ENCODE measurements at regions not wholly inside any gene's neighbourhood (a gene's known extent, or its start where the extent isn't known, plus 50 kb on each side); places are given as distances from the start of the nearest gene placed in this dataset.

DNA sequence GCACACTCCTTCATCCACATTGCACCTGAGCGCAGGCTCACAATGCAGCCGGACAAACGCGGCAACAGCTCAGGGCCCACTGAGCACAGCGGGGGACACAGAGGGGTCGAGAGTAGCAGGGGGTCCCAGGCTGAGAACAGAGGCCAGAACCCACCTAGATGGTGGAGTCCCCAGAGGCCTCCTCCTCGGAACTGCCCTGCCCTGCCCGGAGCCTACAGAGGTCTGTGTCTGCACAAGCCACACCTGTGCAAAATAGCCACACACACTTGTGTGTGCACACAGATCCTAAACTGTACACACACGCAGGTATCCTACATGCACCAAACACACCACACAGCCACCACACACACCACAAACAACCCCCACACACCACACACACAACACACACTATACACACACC lies 72.8 kb downstream of the TMEM18 start:
- peak; percentile 73 for DNase-seq (ENCODE audit: extremely low spot score, unreplicated experiment)
- no peaks in the 10 kb centered on the region for H3K9me3 Mint-ChIP-seq (ENCODE audit: unreplicated experiment)
- TF ChIP-seq, protein P1, sequence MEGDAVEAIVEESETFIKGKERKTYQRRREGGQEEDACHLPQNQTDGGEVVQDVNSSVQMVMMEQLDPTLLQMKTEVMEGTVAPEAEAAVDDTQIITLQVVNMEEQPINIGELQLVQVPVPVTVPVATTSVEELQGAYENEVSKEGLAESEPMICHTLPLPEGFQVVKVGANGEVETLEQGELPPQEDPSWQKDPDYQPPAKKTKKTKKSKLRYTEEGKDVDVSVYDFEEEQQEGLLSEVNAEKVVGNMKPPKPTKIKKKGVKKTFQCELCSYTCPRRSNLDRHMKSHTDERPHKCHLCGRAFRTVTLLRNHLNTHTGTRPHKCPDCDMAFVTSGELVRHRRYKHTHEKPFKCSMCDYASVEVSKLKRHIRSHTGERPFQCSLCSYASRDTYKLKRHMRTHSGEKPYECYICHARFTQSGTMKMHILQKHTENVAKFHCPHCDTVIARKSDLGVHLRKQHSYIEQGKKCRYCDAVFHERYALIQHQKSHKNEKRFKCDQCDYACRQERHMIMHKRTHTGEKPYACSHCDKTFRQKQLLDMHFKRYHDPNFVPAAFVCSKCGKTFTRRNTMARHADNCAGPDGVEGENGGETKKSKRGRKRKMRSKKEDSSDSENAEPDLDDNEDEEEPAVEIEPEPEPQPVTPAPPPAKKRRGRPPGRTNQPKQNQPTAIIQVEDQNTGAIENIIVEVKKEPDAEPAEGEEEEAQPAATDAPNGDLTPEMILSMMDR (IDR thresholded peaks at IDR 0.05), result no peak

DNA sequence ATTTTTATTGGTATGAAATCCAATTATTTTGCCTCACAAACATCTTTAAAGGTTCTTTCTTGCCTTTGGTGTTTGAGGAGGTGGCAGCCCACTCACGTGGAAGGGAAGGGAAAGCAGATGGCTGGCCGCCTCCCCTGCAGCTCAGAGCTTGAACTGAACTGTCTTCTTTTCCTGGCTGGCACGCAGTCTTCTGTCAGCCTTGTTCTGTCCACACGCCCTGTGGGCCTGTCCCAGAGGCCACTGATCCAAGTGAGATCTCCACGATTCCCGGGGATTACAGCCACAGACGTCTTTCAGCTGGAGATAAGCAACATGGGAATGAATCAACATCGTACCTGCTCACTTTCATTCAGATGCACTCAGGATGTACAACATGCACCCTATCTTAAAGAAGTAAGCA lies 73.3 kb downstream of the TMEM18 start:
- TF ChIP-seq, protein P1 (IDR thresholded peaks at IDR 0.05), result no peak
- peaks cover 4% of the 10 kb centered on the region for H3K27me3 Mint-ChIP-seq (ENCODE audit: unreplicated experiment)
- no peak overlapping the region for H3K4me3 Mint-ChIP-seq (ENCODE audit: unreplicated experiment)
- no peaks in the 10 kb centered on the region for H3K9me3 Mint-ChIP-seq (ENCODE audit: unreplicated experiment)
- H3K27ac Mint-ChIP-seq (ENCODE audit: unreplicated experiment), result no peak overlapping the region
- H3K36me3 Mint-ChIP-seq (ENCODE audit: unreplicated experiment), result no peaks in the 10 kb centered on the region
- peak; percentile 64 for DNase-seq (ENCODE audit: extremely low spot score, unreplicated experiment)
- peaks cover 5% of the 10 kb centered on the region for H3K4me1 Mint-ChIP-seq (ENCODE audit: unreplicated experiment)

More for the DNA sequence above, 72.8 kb downstream of the TMEM18 start:
- no peak overlapping the region for H3K4me3 Mint-ChIP-seq (ENCODE audit: unreplicated experiment)
- H3K27ac Mint-ChIP-seq (ENCODE audit: unreplicated experiment), result no peak overlapping the region
- H3K36me3 Mint-ChIP-seq (ENCODE audit: unreplicated experiment), result no peaks in the 10 kb centered on the region
- peaks cover 4% of the 10 kb centered on the region for H3K27me3 Mint-ChIP-seq (ENCODE audit: unreplicated experiment)
- H3K4me1 Mint-ChIP-seq (ENCODE audit: unreplicated experiment), result peaks cover 2% of the 10 kb centered on the region

DNA sequence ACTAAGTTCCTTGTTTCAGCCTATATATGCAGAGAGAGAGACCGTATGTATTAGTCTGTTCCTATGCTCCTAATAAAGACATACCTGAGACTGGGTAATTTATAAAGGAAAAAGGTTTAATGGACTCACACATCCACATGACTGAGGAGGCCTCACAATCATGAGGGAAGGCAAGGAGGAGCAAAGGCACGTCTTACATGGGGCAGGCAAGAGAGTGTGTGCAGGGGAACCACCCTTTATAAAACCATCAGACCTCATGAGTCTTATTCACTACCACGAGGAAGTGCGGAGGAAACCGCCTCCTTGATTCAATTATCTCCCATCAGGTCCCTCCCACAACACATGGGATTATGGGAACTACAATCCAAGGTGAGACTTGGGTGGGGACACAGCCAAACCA lies 73.8 kb downstream of the TMEM18 start:
- peak; percentile 34 for DNase-seq (ENCODE audit: extremely low spot score, unreplicated experiment)
- Mint-ChIP-seq H3K4me3 (ENCODE audit: unreplicated experiment) (no peak overlapping the region), H3K36me3 (ENCODE audit: unreplicated experiment) (no peaks in the 10 kb centered on the region), H3K4me1 (ENCODE audit: unreplicated experiment) (peaks cover 8% of the 10 kb centered on the region), H3K9me3 (ENCODE audit: unreplicated experiment) (no peaks in the 10 kb centered on the region), H3K27ac (ENCODE audit: unreplicated experiment) (no peak overlapping the region), H3K27me3 (ENCODE audit: unreplicated experiment) (peaks cover 4% of the 10 kb centered on the region)
- TF ChIP-seq, protein P1 (IDR thresholded peaks at IDR 0.05), result no peak

DNA sequence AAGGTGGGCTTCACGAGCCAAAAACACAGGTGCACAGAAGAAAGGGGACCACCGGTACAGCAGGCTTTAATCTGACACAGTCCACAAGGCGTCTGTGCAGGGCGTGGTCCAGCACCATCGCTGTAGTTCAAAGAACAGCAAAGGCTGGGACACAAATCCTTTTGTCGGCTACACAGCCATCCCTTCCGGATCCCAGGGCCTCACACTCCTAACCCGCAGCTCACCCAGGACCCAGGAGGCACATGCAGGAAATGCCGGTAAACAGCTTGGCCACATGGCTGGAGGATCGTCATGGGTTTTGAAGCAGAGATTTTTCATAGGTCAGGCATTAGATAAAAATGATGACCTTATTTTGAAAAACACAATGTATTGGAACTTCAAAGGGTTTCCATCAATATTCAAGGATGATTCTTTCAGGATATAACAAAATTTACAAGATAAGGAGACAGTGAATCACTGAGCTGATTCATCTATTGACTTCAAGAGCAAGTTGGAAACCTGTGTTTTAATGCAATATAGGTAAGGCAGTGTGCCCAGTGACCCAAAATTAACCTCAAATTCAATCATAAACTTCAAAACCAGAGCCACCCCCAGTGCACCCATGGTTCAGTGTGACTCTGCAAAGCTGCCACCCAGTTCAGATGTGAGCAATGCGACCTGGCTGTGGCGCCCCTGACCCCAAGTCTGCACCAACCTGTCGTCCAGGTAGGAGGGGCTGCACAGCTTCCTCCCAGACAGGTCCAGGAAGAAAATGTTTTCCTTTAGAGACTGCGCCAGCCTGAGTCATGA lies 74.4 kb downstream of the TMEM18 start:
- TF ChIP-seq, protein P1 (IDR thresholded peaks at IDR 0.05), result no peak
- Mint-ChIP-seq H3K4me3 (ENCODE audit: unreplicated experiment) (no peak overlapping the region), H3K27ac (ENCODE audit: unreplicated experiment) (no peak overlapping the region), H3K4me1 (ENCODE audit: unreplicated experiment) (peaks cover 14% of the 10 kb centered on the region), H3K9me3 (ENCODE audit: unreplicated experiment) (no peaks in the 10 kb centered on the region), H3K36me3 (ENCODE audit: unreplicated experiment) (no peaks in the 10 kb centered on the region), H3K27me3 (ENCODE audit: unreplicated experiment) (peaks cover 6% of the 10 kb centered on the region)
- DNase-seq (ENCODE audit: extremely low spot score, unreplicated experiment), result peak; percentile 72

DNA sequence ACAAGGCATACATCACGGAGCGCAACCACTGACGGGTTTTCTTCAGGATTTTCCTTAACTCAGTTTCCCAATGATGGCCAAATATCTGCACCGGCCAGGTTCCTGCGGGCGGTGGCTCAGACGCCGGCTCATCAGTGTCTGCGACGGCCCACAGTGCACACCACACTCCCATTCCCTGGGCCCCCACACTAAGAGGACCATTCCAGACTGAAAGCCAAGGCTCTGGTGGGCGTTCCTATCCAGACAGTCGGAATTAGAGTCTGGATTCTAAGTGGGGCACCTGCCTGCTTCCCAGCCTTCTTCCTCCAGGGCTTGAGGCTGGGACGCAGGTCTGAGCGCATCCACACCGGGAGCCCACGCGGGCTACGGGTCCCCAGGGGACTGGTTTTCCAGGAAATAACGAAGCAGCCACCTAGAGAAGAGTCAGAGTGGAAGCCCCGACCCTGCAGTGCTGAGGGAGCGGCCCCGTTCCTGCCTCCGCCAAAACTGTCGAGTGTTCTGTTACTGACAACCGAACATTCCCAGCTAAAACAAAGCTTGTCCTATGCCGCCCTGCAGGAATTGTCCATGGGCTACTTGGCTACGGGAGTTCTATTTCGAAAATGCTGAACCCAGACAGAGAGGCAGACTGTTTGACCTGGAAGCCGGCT lies 75.3 kb downstream of the TMEM18 start:
- Mint-ChIP-seq H3K27ac (ENCODE audit: unreplicated experiment) (no peak overlapping the region), H3K27me3 (ENCODE audit: unreplicated experiment) (peaks cover 3% of the 10 kb centered on the region), H3K4me1 (ENCODE audit: unreplicated experiment) (peaks cover 19% of the 10 kb centered on the region), H3K4me3 (ENCODE audit: unreplicated experiment) (no peak overlapping the region), H3K9me3 (ENCODE audit: unreplicated experiment) (no peaks in the 10 kb centered on the region), H3K36me3 (ENCODE audit: unreplicated experiment) (no peaks in the 10 kb centered on the region)
- peak; percentile 73 for DNase-seq (ENCODE audit: extremely low spot score, unreplicated experiment)
- TF ChIP-seq, protein P1 (IDR thresholded peaks at IDR 0.05), result no peak
